Esophagus squamous epithelium (tissue), 5 donors: ENCODE measurements at regions not wholly inside any gene's neighbourhood (a gene's known extent, or its start where the extent isn't known, plus 50 kb on each side); places are given as distances from the start of the nearest gene placed in this dataset.

ENCODE experiments used
- DNase-seq: peaks from one replicate; lab custom pipeline; 2025; lab: John Stamatoyannopoulos, UW
- H3K27ac ChIP-seq, 4 donors: fragments of 200-600 bp; sonication (generic); one replicate each; pipeline ENCODE4 v1.5.1; 2016 to 2019; ENCODE audit warnings: mild to moderate bottlenecking in 1 of 4
- H3K27me3 ChIP-seq, 4 donors: fragments of 200-600 bp; sonication (generic); 1 replicate in 3 of 4; 2 replicates in 1 of 4; pipeline versions ENCODE4 v1.5.1 to v1.6.0; 2017 to 2021; ENCODE audit warnings: antibody characterized with exemption in 1 of 4
- H3K36me3 ChIP-seq, 3 donors: fragments of 200-600 bp; sonication (generic); one replicate each; pipeline ENCODE4 v1.5.1; 2016 to 2019
- H3K4me1 ChIP-seq, 3 donors: fragments of 200-600 bp; sonication (generic); one replicate each; pipeline ENCODE4 v1.5.1; 2017 to 2019
- H3K4me3 ChIP-seq, 4 donors: fragments of 200-600 bp; sonication (generic); 1 replicate in 3 of 4; 2 replicates in 1 of 4; pipeline ENCODE4 v1.5.1; 2016 to 2019; ENCODE audit warnings: mild to moderate bottlenecking in 2 of 4, moderate library complexity in 1 of 4
- H3K9me3 ChIP-seq, 3 donors: fragments of 200-600 bp; sonication (generic); one replicate each; pipeline ENCODE4 v1.5.1; 2016 to 2019
- POLR2A ChIP-seq, 4 donors: fragments of 450-650 bp; IDR thresholded peaks; one replicate each; pipeline ENCODE4 v1.6.1; 2017; ENCODE audit warnings: antibody characterized with exemption in 4 of 4, mild to moderate bottlenecking in 4 of 4, moderate library complexity in 3 of 4
- WGBS, 2 donors: methylation state at CpG; one replicate each; pipeline ENCODE4 v1.1.5; 2018; 5-methylcytosine and 5-hydroxymethylcytosine counted together
- intact Hi-C: fragments of 100-400 bp; cut with DNase I; formaldehyde crosslinking; loops from one replicate; pipeline ENCODE4 v1.15.0; 2022
- TF ChIP-seq, protein P1 (sequence below), 6 experiments: fragments of 450-650 bp in 4 of 6; fragments of 200-600 bp in 2 of 6; sonication (generic) in 2 of 6; IDR thresholded peaks; one replicate each; pipeline ENCODE4 v1.5.1; 2016 to 2019; ENCODE audit warnings: antibody characterized with exemption in 6 of 6, mild to moderate bottlenecking in 4 of 6, moderate library complexity in 4 of 6
- donor health status: DM: yes; HTN: yes; CAD: no.

DNA sequence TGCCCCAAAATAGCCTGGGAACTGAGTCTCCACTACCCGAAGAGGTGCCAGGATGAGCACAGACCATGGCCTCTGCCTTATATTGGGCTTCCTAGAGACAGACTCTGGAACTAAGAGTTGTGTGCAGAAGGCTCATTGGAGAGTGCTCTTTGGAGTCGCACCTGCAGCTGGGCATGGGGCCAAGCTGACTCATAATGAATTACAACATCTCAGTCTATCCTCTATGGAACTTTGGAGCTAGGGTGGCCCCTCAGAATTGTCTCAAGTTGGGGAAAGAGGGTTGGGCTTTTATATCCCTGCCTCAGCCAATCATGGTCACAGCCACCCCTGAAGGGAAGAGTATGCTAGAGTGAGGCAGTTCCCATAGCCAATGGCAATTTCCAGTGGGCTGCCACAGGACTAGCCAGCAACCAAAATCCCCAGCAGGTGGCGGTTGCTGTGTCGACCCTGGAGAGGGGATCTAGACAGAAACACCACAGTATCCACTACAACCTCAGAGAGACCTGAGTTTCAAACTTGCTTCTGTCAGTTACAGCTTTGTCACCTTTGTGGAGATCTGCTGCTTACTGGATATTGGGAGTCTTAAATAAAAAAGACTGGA lies 93.8 kb downstream of the DMRTA2 start:
- Histone ChIP-seq H3K27me3 (peaks cover 0 to 67% (median 4%) of the 10 kb centered on the region in 4 donors), H3K27ac (no peak overlapping the region), H3K4me1 (peaks cover 3 to 14% (median 7%) of the 10 kb centered on the region in 3 donors), H3K36me3 (no peaks in the 10 kb centered on the region), H3K4me3 (no peak overlapping the region), H3K9me3 (no peaks in the 10 kb centered on the region)
- WGBS, 2 donors: 8 to 44% methylated on average over 2 to 4 of the region's 4 CpGs
- TF ChIP-seq, protein P1, sequence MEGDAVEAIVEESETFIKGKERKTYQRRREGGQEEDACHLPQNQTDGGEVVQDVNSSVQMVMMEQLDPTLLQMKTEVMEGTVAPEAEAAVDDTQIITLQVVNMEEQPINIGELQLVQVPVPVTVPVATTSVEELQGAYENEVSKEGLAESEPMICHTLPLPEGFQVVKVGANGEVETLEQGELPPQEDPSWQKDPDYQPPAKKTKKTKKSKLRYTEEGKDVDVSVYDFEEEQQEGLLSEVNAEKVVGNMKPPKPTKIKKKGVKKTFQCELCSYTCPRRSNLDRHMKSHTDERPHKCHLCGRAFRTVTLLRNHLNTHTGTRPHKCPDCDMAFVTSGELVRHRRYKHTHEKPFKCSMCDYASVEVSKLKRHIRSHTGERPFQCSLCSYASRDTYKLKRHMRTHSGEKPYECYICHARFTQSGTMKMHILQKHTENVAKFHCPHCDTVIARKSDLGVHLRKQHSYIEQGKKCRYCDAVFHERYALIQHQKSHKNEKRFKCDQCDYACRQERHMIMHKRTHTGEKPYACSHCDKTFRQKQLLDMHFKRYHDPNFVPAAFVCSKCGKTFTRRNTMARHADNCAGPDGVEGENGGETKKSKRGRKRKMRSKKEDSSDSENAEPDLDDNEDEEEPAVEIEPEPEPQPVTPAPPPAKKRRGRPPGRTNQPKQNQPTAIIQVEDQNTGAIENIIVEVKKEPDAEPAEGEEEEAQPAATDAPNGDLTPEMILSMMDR (IDR thresholded peaks at IDR 0.05): no peak
- no peak for TF ChIP-seq POLR2A (IDR thresholded peaks at IDR 0.05)
- intact Hi-C loops: no loop called here
- DNase-seq: no peak

DNA sequence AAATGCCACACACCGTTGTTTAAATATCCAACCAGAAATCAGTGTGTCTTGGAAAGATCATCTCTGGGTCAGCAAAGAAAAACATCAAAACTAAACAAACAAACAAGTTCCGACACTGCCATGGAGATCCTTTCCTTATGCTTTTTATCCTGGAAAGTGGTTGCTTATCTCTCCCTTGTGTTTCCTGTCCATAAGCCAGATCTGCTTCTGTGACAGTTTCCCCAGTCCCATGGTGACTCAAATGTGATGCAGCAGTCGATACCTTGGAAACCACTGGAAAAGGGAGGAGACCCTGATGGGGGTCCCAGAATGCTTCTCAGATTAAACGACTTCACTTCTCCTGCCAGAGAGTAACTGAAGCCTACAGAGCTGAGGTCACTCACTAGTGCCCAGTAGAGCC lies 94.7 kb downstream of the DMRTA2 start:
- no peaks in the 10 kb centered on the region for H3K9me3 ChIP-seq
- H3K27me3 ChIP-seq: peaks cover 0 to 58% (median 0%) of the 10 kb centered on the region in 4 donors
- H3K36me3 ChIP-seq: no peaks in the 10 kb centered on the region
- H3K4me1 ChIP-seq: peaks cover 3 to 10% (median 7%) of the 10 kb centered on the region in 3 donors
- no peak overlapping the region for H3K27ac ChIP-seq
- no peak for TF ChIP-seq POLR2A (IDR thresholded peaks at IDR 0.05)
- TF ChIP-seq, protein P1 (IDR thresholded peaks at IDR 0.05): no peak
- no peak for DNase-seq
- 27 to 29% methylated on average over 2 to 3 of the region's 4 CpGs for WGBS, 2 donors
- no peak overlapping the region for H3K4me3 ChIP-seq
- intact Hi-C loops: no loop called here

DNA sequence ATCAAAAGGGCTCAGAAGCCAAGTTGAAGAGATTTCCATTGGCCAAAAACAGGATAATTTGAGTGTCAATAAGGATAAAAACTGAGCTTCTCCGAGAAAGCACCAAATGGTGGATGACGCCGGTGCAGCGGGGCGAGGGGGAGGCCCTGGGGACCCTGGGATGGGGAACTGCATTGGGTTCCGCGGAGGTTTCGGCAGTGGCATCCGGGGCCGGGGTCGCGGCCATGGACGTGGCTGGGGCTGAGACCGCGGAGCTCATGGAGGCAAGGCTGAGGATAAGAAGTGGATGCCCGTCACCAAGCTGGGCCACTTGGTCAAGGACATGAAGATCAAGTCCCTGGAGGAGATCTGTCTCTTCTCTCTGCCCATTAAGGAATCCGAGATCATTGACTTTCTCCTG lies 97.2 kb downstream of the DMRTA2 start:
- TF ChIP-seq POLR2A (IDR thresholded peaks at IDR 0.05): no peak
- TF ChIP-seq, protein P1 (IDR thresholded peaks at IDR 0.05): no peak
- no peak overlapping the region for H3K27ac ChIP-seq
- no peak overlapping the region for H3K4me3 ChIP-seq
- H3K9me3 ChIP-seq: no peaks in the 10 kb centered on the region
- no peak for DNase-seq
- 96 to 97% methylated on average over 10 to 12 of the region's 17 CpGs for WGBS, 2 donors
- no peaks in the 10 kb centered on the region for H3K36me3 ChIP-seq
- peaks cover 0 to 34% (median 0%) of the 10 kb centered on the region in 4 donors for H3K27me3 ChIP-seq
- H3K4me1 ChIP-seq: no peaks in the 10 kb centered on the region
- intact Hi-C loops: no loop called here

DNA sequence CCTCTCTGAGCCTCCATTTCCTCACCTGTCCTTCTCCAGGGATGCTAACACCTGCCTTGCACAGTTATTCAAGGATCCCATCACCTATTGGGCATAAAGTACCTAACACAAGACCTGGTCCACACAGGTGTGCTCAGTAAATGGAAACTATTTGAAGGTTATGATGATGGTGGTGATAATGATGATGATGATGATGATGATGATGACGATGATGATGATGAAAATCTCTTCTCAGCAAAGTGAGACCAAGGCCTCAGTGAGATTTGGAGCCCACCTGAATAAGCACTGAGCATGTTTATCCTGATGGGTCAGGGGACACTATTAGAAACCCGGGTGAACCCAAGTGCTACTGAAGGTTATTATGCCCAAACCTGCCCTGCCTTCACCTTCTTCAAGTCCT lies 100.7 kb downstream of the DMRTA2 start:
- Histone ChIP-seq H3K4me3 (no peak overlapping the region), H3K9me3 (no peaks in the 10 kb centered on the region), H3K4me1 (no peaks in the 10 kb centered on the region), H3K27me3 (peaks cover 0 to 13% (median 0%) of the 10 kb centered on the region in 4 donors), H3K36me3 (no peaks in the 10 kb centered on the region), H3K27ac (no peak overlapping the region)
- no peak for DNase-seq
- TF ChIP-seq, protein P1 (IDR thresholded peaks at IDR 0.05): no peak
- no peak for TF ChIP-seq POLR2A (IDR thresholded peaks at IDR 0.05)
- 56 to 83% methylated on average over 2 of the region's 2 CpGs for WGBS, 2 donors
- intact Hi-C loops: no loop called here

DNA sequence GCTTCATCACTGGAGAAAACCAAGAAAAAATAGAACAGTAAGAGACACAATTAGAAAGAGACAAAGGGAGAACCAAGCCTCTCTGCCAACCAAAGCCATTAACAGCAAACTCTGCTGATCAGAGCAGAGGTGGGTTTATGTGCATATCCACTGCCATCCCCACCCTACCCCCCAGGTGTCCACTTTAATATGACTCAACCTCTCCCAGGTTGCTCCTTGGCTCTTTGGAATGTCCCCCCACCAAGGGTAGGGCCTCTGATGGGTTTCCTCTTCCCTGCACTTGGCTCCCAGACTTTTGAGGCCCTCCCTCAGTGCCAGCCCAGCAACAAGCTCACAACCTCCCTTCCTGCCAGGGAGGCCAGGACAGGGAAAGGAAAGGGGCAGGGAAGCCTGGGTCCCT lies 104.8 kb downstream of the DMRTA2 start:
- no peaks in the 10 kb centered on the region for H3K4me1 ChIP-seq
- no peaks in the 10 kb centered on the region for H3K9me3 ChIP-seq
- no peaks in the 10 kb centered on the region for H3K36me3 ChIP-seq
- intact Hi-C loops: no loop called here
- H3K4me3 ChIP-seq: no peak overlapping the region
- no peak overlapping the region for H3K27ac ChIP-seq
- no peak for DNase-seq
- no peak for TF ChIP-seq POLR2A (IDR thresholded peaks at IDR 0.05)
- TF ChIP-seq, protein P1 (IDR thresholded peaks at IDR 0.05): no peak
- no peaks in the 10 kb centered on the region for H3K27me3 ChIP-seq
